Ishikawa (cell line): ENCODE measurements at regions not wholly inside any gene's neighbourhood (a gene's known extent, or its start where the extent isn't known, plus 50 kb on each side); places are given as distances from the start of the nearest gene placed in this dataset.

ENCODE experiments used
- CEBPB ChIP-seq: IDR thresholded peaks from 2 replicates; pipeline ENCODE4 v1.6.1; 2012
- CREB1 ChIP-seq: IDR thresholded peaks from 2 replicates; pipeline ENCODE4 v1.6.1; 2012; ENCODE audit warnings: low read depth
- EGR1 ChIP-seq: IDR thresholded peaks from 2 replicates; pipeline ENCODE4 v1.6.1; 2012
- EP300 ChIP-seq: IDR thresholded peaks from 2 replicates; pipeline ENCODE4 v1.6.1; 2012; ENCODE audit warnings: borderline replicate concordance
- FOXM1 ChIP-seq: IDR thresholded peaks from 2 replicates; pipeline ENCODE4 v1.6.1; 2012; ENCODE audit warnings: low read depth, borderline replicate concordance
- NFIC ChIP-seq: IDR thresholded peaks from 2 replicates; pipeline ENCODE4 v1.6.1; 2012
- RAD21 ChIP-seq: IDR thresholded peaks from 2 replicates; pipeline ENCODE4 v1.6.1; 2012; ENCODE audit warnings: low read depth
- TAF1 ChIP-seq: IDR thresholded peaks from 2 replicates; pipeline ENCODE4 v1.6.1; 2012; ENCODE audit warnings: low read depth, mild to moderate bottlenecking
- TCF12 ChIP-seq: IDR thresholded peaks from 2 replicates; pipeline ENCODE4 v1.6.1; 2012; ENCODE audit warnings: low read depth
- TEAD4 ChIP-seq: IDR thresholded peaks from 2 replicates; pipeline ENCODE4 v1.6.1; 2012
- YY1 ChIP-seq: IDR thresholded peaks from 2 replicates; pipeline ENCODE4 v1.6.1; 2012; ENCODE audit warnings: low read depth
- ZBTB7A ChIP-seq: IDR thresholded peaks from 2 replicates; pipeline ENCODE4 v1.6.1; 2012; ENCODE audit warnings: low read depth
- TF ChIP-seq, protein P1 (sequence below): IDR thresholded peaks from 2 replicates; pipeline ENCODE4 v1.6.1; 2012
- TF ChIP-seq, protein P2 (sequence below): IDR thresholded peaks from 2 replicates; pipeline ENCODE4 v1.6.1; 2012; ENCODE audit warnings: low read depth, mild to moderate bottlenecking
- TF ChIP-seq, protein P3 (sequence below): IDR thresholded peaks from 2 replicates; pipeline ENCODE4 v1.6.1; 2012

DNA sequence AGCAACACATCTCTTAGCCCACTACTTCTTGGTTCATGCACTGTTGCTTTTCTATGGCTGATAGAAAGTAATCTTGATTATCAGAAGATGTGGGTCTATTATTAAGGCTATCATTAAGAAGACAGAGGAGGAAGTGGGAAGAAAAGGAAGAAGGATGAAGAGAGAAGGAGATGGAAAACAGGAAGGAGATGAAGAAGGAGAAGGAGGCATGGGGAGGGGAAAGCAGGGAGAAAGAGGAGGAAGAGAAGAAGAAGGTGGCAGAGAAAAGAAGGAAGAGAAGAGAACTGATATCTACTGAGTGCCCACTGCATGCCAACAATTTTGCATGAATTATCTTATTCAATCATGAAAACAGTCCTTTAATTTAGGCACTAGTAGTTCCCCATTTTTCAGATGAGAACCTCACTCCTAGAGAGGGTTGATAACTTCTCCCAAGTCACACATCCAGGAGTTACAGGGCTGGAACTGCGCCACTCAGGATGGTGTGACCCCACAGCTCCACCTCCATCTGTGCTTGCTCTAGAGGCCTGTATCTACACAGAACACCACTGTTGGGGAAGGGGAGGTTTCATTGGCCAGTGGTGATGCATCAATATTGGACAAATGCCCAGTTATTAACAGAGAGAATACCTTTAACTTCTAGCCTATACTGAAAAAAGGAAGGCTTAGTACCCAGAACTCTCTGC is 147.4 kb downstream of the CXCL12 start:
- TF ChIP-seq TCF12 (no peak), RAD21 (no peak), EGR1 (no peak), CEBPB (no peak), CREB1 (no peak), TAF1 (no peak), NFIC (no peak), YY1 (no peak)

DNA sequence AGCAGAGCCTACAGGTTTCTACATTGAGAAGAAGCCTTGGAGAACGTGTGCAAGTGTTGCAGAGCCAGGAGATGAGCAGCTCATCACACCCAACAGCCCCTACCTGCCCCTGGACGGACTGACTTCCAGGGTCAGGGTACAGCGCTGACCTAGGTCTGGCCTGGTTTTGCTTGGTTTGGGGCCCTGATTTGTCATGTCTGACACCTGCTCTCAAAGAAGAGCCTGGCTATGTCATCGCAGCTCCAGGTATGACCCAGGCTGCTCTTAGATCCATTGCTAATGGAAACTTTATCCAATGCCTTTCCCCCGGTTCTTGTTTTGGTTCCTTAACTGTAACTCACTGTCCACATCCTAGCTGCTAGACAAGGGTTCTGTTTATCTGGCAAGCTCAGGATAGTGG is 149.5 kb downstream of the CXCL12 start:
- TF ChIP-seq ZBTB7A, result no peak
- TF ChIP-seq, protein P1, sequence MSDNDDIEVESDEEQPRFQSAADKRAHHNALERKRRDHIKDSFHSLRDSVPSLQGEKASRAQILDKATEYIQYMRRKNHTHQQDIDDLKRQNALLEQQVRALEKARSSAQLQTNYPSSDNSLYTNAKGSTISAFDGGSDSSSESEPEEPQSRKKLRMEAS, result no peak

DNA sequence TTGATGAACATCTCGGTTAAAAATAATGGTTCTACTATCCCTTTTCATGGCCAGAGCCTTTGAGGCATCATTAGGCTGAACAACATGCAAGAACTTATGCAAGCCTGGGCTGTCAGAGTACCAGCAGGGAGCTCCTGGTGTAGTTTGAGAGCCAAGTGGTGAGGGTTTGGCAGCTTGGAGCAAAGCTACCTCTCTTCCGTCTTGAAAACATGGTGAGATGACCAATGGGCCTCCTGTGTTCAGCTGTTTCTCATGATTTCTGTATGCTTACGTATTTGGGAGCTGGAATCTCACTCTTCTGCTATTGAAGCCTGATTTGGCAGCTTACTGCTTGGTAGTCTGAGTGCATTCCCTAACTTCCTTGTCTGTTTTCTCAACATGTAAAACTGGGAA is 150.4 kb downstream of the CXCL12 start:
- TF ChIP-seq TEAD4, result no peak
- no peak for TF ChIP-seq YY1
- TF ChIP-seq EP300, result no peak
- no peak for TF ChIP-seq EGR1
- no peak for TF ChIP-seq ZBTB7A
- TF ChIP-seq, protein P2, sequence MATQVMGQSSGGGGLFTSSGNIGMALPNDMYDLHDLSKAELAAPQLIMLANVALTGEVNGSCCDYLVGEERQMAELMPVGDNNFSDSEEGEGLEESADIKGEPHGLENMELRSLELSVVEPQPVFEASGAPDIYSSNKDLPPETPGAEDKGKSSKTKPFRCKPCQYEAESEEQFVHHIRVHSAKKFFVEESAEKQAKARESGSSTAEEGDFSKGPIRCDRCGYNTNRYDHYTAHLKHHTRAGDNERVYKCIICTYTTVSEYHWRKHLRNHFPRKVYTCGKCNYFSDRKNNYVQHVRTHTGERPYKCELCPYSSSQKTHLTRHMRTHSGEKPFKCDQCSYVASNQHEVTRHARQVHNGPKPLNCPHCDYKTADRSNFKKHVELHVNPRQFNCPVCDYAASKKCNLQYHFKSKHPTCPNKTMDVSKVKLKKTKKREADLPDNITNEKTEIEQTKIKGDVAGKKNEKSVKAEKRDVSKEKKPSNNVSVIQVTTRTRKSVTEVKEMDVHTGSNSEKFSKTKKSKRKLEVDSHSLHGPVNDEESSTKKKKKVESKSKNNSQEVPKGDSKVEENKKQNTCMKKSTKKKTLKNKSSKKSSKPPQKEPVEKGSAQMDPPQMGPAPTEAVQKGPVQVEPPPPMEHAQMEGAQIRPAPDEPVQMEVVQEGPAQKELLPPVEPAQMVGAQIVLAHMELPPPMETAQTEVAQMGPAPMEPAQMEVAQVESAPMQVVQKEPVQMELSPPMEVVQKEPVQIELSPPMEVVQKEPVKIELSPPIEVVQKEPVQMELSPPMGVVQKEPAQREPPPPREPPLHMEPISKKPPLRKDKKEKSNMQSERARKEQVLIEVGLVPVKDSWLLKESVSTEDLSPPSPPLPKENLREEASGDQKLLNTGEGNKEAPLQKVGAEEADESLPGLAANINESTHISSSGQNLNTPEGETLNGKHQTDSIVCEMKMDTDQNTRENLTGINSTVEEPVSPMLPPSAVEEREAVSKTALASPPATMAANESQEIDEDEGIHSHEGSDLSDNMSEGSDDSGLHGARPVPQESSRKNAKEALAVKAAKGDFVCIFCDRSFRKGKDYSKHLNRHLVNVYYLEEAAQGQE, result no peak
- TF ChIP-seq RAD21, result no peak
- no peak for TF ChIP-seq NFIC
- TF ChIP-seq TAF1, result no peak
- TF ChIP-seq, protein P3, sequence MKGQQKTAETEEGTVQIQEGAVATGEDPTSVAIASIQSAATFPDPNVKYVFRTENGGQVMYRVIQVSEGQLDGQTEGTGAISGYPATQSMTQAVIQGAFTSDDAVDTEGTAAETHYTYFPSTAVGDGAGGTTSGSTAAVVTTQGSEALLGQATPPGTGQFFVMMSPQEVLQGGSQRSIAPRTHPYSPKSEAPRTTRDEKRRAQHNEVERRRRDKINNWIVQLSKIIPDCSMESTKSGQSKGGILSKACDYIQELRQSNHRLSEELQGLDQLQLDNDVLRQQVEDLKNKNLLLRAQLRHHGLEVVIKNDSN, result no peak
- no peak for TF ChIP-seq CEBPB
- TF ChIP-seq, protein P1, result no peak
- no peak for TF ChIP-seq CREB1

DNA sequence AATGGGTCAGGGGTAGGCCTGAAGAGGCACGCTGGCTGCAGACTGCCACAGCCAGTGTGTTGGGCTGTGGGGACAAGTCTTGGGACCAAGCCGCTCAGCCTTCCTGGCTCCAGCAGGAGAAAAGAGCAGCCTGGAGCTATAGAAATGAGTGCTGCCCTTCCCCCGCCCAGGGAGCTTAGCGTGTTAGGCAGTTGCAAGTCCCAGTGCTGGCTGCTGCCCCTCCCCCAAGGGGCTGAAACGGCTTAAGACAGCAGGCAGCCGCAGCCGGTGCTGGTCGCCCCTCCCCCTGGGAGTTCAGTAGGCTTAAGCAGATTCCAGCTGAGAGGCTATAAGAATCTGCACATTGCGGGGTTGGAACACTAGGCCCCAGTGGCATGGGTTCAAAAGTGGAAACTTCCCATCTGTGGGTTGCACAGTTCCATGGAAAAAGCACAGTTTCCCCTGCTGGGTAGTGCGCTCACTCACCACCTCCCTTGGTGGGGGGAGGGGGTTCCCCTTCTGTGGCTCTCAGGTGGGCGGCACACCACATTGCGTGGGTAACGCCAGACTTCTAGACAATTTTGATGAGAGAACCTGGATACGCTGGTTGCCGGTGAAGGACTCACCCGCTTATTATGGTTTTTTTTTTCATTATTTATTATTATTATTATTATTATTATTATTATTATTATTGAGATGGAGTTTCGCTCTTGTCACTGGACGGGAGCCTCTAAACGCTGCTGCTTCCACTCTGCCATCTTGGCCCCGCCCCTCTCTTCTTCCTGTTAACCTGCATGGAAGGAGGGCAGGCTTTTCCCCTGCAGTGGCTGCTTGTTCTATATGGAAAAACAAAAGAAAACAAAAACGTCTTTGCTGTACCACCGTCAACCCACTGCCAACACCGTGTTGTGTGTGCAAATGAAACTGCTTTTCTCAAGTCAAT is 151.1 kb downstream of the CXCL12 start:
- no peak for TF ChIP-seq ZBTB7A
- no peak for TF ChIP-seq YY1
- TF ChIP-seq TEAD4, result no peak
- TF ChIP-seq RAD21, result no peak
- no peak for TF ChIP-seq CREB1
- TF ChIP-seq TAF1, result no peak
- TF ChIP-seq, protein P1, result no peak
- TF ChIP-seq NFIC, result no peak
- no peak for TF ChIP-seq EGR1

DNA sequence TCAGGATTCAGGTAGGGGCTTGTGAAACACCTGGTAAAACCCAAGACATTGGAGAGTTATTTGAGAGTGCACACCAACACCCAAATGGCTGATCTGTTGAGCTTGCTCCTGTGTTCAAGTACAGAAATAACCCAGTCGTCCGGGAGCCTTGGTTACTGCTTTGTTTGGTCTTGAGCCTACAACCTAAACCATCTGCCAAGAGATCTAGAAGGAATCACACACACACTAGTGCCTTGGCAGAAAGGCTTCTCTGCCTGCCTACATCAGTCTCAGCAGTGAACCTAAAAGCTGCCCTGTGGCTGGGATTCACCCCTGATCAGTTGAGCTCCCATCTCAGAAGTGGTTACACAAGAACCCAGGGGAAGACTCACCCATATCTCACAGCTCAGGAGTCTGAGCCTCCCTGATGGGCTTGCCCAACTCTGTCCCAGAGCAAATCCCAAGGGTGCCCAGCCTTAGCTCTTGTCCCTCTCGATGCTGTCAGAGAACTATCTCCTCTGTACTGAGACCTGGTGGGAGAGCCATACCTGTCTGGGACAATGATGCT is 167.6 kb downstream of the CXCL12 start:
- no peak for TF ChIP-seq CREB1
- TF ChIP-seq TCF12, result no peak
- no peak for TF ChIP-seq EP300
- no peak for TF ChIP-seq YY1
- TF ChIP-seq NFIC, result no peak
- no peak for TF ChIP-seq RAD21
- TF ChIP-seq EGR1, result no peak
- TF ChIP-seq, protein P1, result no peak

DNA sequence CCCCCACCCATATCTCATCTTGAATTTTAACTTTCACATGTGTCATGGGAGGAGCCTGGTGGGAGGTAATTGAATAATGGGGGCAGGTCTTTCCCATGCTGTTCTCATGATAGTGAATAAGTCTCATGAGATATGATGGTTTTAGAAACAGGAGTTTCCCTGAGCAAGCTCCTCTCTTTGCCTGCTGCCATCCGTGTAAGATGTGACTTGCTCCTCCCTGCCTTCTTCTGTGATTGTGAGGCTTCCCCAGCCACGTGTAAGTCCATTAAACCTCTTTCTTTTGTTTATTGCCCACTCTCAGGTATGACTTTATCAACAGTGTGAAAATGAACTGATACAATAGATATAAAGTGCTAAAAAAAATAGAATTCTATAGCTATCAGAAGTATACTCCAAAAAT is 168.8 kb downstream of the CXCL12 start:
- TF ChIP-seq CEBPB (no peak), TAF1 (no peak), EP300 (no peak), TCF12 (no peak), FOXM1 (no peak), TEAD4 (no peak), CREB1 (no peak), EGR1 (no peak), YY1 (no peak), NFIC (no peak), ZBTB7A (no peak), RAD21 (no peak)
- TF ChIP-seq, protein P3, result no peak
- TF ChIP-seq, protein P1, result no peak
- TF ChIP-seq, protein P2, result no peak
